A673 (cell line): ENCODE measurements at regions not wholly inside any gene's neighbourhood (a gene's known extent, or its start where the extent isn't known, plus 50 kb on each side); places are given as distances from the start of the nearest gene placed in this dataset.
A peak's percentile ranks its signal among the peaks of the same experiment; 100 is the strongest.

Experiments used
- EZH2 ChIP-seq: fragments of 200-600 bp; sonication (generic); IDR thresholded peaks from 2 replicates; pipeline ENCODE4 v1.6.1; 2017; ENCODE audit warnings: borderline replicate concordance, low read depth, mild to moderate bottlenecking, mixed read lengths, antibody characterized with exemption, low read length; ENCODE audit not compliant: poor library complexity, severe bottlenecking
- TF ChIP-seq, protein P1 (sequence below): fragments of 300-800, 200-600 bp; sonication (generic); conservative IDR thresholded peaks from 2 replicates; pipeline ENCODE4 v1.5.1; 2017; ENCODE audit warnings: low read depth, mild to moderate bottlenecking, antibody characterized with exemption, low read length, moderate library complexity, mixed read lengths

DNA sequence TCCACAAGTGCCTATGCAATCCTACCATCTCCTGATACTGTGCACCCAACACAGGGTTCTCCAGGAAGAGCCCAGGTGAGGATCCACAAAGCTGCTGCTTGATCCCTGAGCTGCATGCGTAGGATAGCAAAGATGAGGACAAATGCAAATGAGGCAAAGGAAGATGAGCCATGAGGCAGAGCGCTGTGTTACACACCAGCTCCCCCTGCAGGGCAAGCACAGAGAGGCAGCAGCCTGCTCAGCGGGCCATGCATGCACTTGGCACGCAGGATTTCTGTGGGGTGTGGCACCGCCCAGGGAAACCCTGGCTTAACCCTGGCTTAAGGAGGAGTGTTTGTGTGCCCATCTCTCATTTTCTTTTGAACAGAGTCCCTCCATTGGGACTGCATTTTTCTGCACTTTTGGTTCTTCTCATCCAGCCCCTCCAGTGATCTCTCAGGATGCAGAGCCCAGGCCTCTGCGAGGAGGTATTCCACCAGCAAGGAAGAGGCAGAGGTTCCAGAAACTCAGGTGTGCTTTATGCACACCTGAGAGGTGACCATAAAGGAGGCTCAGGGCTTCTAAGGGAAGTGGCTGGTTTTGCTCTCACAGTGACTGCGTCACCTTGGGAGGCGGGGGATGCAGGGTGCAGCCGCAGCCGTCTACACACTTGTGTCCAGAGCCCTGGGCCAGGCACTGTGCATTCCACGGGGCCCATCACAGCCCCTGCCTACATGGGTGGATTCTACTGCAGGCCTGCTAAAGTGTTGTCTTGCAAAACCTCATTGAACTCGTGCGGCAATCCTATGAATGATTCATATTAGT is 973.3 kb upstream of the TMEM132C start:
- TF ChIP-seq, protein P1, sequence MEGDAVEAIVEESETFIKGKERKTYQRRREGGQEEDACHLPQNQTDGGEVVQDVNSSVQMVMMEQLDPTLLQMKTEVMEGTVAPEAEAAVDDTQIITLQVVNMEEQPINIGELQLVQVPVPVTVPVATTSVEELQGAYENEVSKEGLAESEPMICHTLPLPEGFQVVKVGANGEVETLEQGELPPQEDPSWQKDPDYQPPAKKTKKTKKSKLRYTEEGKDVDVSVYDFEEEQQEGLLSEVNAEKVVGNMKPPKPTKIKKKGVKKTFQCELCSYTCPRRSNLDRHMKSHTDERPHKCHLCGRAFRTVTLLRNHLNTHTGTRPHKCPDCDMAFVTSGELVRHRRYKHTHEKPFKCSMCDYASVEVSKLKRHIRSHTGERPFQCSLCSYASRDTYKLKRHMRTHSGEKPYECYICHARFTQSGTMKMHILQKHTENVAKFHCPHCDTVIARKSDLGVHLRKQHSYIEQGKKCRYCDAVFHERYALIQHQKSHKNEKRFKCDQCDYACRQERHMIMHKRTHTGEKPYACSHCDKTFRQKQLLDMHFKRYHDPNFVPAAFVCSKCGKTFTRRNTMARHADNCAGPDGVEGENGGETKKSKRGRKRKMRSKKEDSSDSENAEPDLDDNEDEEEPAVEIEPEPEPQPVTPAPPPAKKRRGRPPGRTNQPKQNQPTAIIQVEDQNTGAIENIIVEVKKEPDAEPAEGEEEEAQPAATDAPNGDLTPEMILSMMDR = peak; percentile 97
- TF ChIP-seq EZH2 = no peak
